ENCODE measurements at regions not wholly inside any gene's neighbourhood (a gene's known extent, or its start where the extent isn't known, plus 50 kb on each side); places are given as distances from the start of the nearest gene placed in this dataset.

DNA sequence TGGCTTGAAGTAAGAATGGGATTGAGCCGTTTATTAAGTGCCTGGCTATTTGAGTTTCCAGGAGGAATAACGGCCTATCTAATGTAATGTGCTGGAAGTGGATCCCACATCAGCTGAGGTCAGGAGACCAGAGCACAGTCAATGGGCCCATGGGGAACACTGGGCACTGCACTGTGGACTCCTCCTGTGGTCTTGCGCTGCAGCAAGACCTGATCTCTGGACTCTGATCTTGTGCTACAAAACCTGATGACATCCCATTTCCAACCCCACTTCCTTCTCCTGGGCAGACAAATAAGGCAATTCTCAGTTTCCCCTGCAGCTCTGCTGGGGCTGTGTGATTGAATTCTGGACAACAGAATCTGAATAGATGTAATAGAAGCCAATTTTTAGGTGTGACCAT lies 151.7 kb upstream of the ADCY2 start:
- no peak overlapping the region for H2BK5ac ChIP-seq (ENCODE audit: insufficient read length, low read length)
- WGBS (ENCODE audit: extremely low coverage, insufficient read length, low lambda C conversion rate): no CpG with 5 or more reads among the region's 3 CpGs
- no peak overlapping the region for H3K14ac ChIP-seq (ENCODE audit: insufficient read depth, low read length)
- Mint-ChIP-seq H3K9me3 (no peaks in the 10 kb centered on the region), H3K27ac (no peak overlapping the region), H3K27me3 (ENCODE audit: low read depth) (no peaks in the 10 kb centered on the region), H3K4me3 (no peak overlapping the region), H3K36me3 (ENCODE audit: insufficient read depth in 1 of 3, low read depth in 3 of 3) (no peaks in the 10 kb centered on the region), H3K4me1 (no peaks in the 10 kb centered on the region)
- 0 out of 2 replicates have a peak, but pooled peaks cover under 1% of the 10 kb centered on the region for H3K79me2 ChIP-seq (ENCODE audit: insufficient read depth, low read length)
- H2BK120ac ChIP-seq (ENCODE audit: low read depth, low read length, poor library complexity, severe bottlenecking): no peak overlapping the region
- TF ChIP-seq, protein P1, sequence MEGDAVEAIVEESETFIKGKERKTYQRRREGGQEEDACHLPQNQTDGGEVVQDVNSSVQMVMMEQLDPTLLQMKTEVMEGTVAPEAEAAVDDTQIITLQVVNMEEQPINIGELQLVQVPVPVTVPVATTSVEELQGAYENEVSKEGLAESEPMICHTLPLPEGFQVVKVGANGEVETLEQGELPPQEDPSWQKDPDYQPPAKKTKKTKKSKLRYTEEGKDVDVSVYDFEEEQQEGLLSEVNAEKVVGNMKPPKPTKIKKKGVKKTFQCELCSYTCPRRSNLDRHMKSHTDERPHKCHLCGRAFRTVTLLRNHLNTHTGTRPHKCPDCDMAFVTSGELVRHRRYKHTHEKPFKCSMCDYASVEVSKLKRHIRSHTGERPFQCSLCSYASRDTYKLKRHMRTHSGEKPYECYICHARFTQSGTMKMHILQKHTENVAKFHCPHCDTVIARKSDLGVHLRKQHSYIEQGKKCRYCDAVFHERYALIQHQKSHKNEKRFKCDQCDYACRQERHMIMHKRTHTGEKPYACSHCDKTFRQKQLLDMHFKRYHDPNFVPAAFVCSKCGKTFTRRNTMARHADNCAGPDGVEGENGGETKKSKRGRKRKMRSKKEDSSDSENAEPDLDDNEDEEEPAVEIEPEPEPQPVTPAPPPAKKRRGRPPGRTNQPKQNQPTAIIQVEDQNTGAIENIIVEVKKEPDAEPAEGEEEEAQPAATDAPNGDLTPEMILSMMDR (conservative IDR thresholded peaks at IDR 0.05): no peak
- no peak overlapping the region for H3K56ac ChIP-seq (ENCODE audit: insufficient read length, low read depth, low read length)
- H3K4me2 ChIP-seq (ENCODE audit: insufficient read depth, insufficient read length, low read length): no peak overlapping the region
- H3K79me1 ChIP-seq (ENCODE audit: insufficient read depth, low read depth, low read length, poor library complexity, severe bottlenecking): no peaks in the 10 kb centered on the region
- H2AFZ ChIP-seq (ENCODE audit: low read length): no peak overlapping the region
- no peak for DNase-seq
- H3K4ac ChIP-seq (ENCODE audit: low read depth, low read length): no peak overlapping the region
- H4K91ac ChIP-seq (ENCODE audit: insufficient read length, low read depth, low read length): no peak overlapping the region
- H3K9me3 ChIP-seq (ENCODE audit: control insufficient read depth, low read depth, low read length): no peaks in the 10 kb centered on the region
- no peak overlapping the region for H2BK20ac ChIP-seq (ENCODE audit: low read depth, low read length, poor library complexity, severe bottlenecking)
- no peak overlapping the region for H3K27ac ChIP-seq (ENCODE audit: insufficient read length, low read depth, low read length)
- H3K23ac ChIP-seq (ENCODE audit: insufficient read length, low read depth, low read length): no peak overlapping the region
- H2BK12ac ChIP-seq (ENCODE audit: insufficient read length, low read depth, low read length): no peak overlapping the region
- H3K27me3 ChIP-seq (ENCODE audit: insufficient read depth, low read length): 0 out of 2 replicates have a peak, but pooled peaks cover 4% of the 10 kb centered on the region
- no peaks in the 10 kb centered on the region for H4K20me1 ChIP-seq (ENCODE audit: control insufficient read depth, insufficient read depth, insufficient read length)
- no peaks in the 10 kb centered on the region for H3K23me2 ChIP-seq (ENCODE audit: insufficient read length, low read depth, low read length, poor library complexity, severe bottlenecking)
- H3T11ph ChIP-seq (ENCODE audit: low read length): no peak overlapping the region
- H3K9ac ChIP-seq (ENCODE audit: extremely low read depth, insufficient read length, low read length): no peak overlapping the region
- no peak overlapping the region for H3K18ac ChIP-seq (ENCODE audit: insufficient read length, low read depth, low read length)
- H4K8ac ChIP-seq (replicated peaks; ENCODE audit: insufficient read length, low read depth, low read length): no peak overlapping the region
- H3K4me1 ChIP-seq (ENCODE audit: insufficient read depth, low read length): no peaks in the 10 kb centered on the region
- H2BK15ac ChIP-seq (ENCODE audit: low read depth, low read length): no peak overlapping the region
- no peak overlapping the region for H2AK5ac ChIP-seq (ENCODE audit: insufficient read length, low read length)
- H4K5ac ChIP-seq (ENCODE audit: insufficient read length, low read depth, low read length): no peak overlapping the region

Data from H9 (cell line).